GM19025 (cell line): ENCODE measurements at regions not wholly inside any gene's neighbourhood (a gene's known extent, or its start where the extent isn't known, plus 50 kb on each side); places are given as distances from the start of the nearest gene placed in this dataset.

Experiments
- ATAC-seq: cut with Tn5 transposase; IDR thresholded peaks from one replicate; pipeline ENCODE4 v1.9.1; 2021; ENCODE audit warnings: mild to moderate bottlenecking, low read depth, moderate library complexity; ENCODE audit not compliant: unreplicated experiment

GRCh38 chr14:101370593-101371569 is 190.4 kb upstream of the DIO3 start:
- no peak for ATAC-seq

GRCh38 chr14:101371799-101372793 is 189.2 kb upstream of the DIO3 start:
- ATAC-seq: no peak

- no peak for ATAC-seq
These were observed 188.2 kb upstream of the DIO3 start for GRCh38 chr14:101372894-101373620.

- ATAC-seq: no peak
These were observed 187.5 kb upstream of the DIO3 start for GRCh38 chr14:101373690-101374295.

GRCh38 chr14:101374373-101375338 is 186.6 kb upstream of the DIO3 start:
- ATAC-seq: no peak

- no peak for ATAC-seq
These were observed 184.2 kb upstream of the DIO3 start for GRCh38 chr14:101377069-101377468.

- ATAC-seq: no peak
These were observed 181.5 kb upstream of the DIO3 start for GRCh38 chr14:101379842-101380241.

GRCh38 chr14:101380512-101380911 is 180.8 kb upstream of the DIO3 start:
- ATAC-seq: no peak

GRCh38 chr14:101380940-101381339 is 180.4 kb upstream of the DIO3 start:
- ATAC-seq: no peak

GRCh38 chr14:101383737-101384338 is 177.5 kb upstream of the DIO3 start:
- ATAC-seq: no peak

GRCh38 chr14:101394374-101394773 is 166.9 kb upstream of the DIO3 start:
- no peak for ATAC-seq

GRCh38 chr14:101395779-101396178 is 165.5 kb upstream of the DIO3 start:
- ATAC-seq: no peak

- ATAC-seq: no peak
These were observed 164.1 kb upstream of the DIO3 start for GRCh38 chr14:101397206-101397605.

GRCh38 chr14:101398011-101398410 is 163.3 kb upstream of the DIO3 start:
- no peak for ATAC-seq

GRCh38 chr14:101399737-101400517 is 161.4 kb upstream of the DIO3 start:
- ATAC-seq: no peak

- no peak for ATAC-seq
These were observed 160.5 kb upstream of the DIO3 start for GRCh38 chr14:101400830-101401229.

GRCh38 chr14:101402936-101403660 is 158.2 kb upstream of the DIO3 start:
- ATAC-seq: no peak
